Kidney (tissue), 13 donors: ENCODE measurements at regions not wholly inside any gene's neighbourhood (a gene's known extent, or its start where the extent isn't known, plus 50 kb on each side); places are given as distances from the start of the nearest gene placed in this dataset.

ENCODE experiments used
- DNase-seq, 5 donors: peaks; one replicate each; pipeline ENCODE4 v3.0.0-alpha.2; 2013 to 2020
- FAIRE-seq: peaks from 2 replicates; lab custom pipeline; 2012; peaks lifted over from hg19 to GRCh38; lab: Jason Lieb, UNC
- H3K27ac ChIP-seq, 2 donors: one replicate each; pipeline ENCODE4 v1.7.0; 2013; ENCODE audit warnings: low read depth in 2 of 2, low read length in 2 of 2, inconsistent platforms in 1 of 2
- H3K27me3 ChIP-seq: one replicate; pipeline ENCODE4 v1.7.1; 2013; ENCODE audit warnings: low read length, inconsistent platforms; ENCODE audit not compliant: control insufficient read depth, insufficient read depth
- H3K36me3 ChIP-seq, 3 donors: one replicate each; pipeline versions ENCODE4 v1.7.0 to v1.7.1; 2013; ENCODE audit warnings: low read length in 3 of 3, control low read depth in 1 of 3, inconsistent platforms in 1 of 3; ENCODE audit not compliant: insufficient read depth in 3 of 3, control insufficient read depth in 2 of 3
- H3K4me1 ChIP-seq, 3 donors: one replicate each; pipeline versions ENCODE4 v1.7.0 to v1.7.1; 2013; ENCODE audit warnings: low read length in 3 of 3, inconsistent platforms in 1 of 3, low read depth in 1 of 3; ENCODE audit not compliant: control insufficient read depth in 2 of 3, insufficient read depth in 2 of 3
- H3K4me3 ChIP-seq, 3 donors: one replicate each; pipeline versions ENCODE4 v1.7.0 to v1.8.1; 2013; ENCODE audit warnings: low read length in 3 of 3, control low read depth in 1 of 3, inconsistent platforms in 1 of 3
- H3K9ac ChIP-seq, 3 donors: one replicate each; pipeline versions ENCODE4 v1.7.0 to v1.7.1; 2013; ENCODE audit warnings: low read length in 3 of 3, control low read depth in 1 of 3, inconsistent platforms in 1 of 3
- H3K9me3 ChIP-seq, 3 donors: one replicate each; pipeline versions ENCODE4 v1.7.0 to v1.7.1; 2013; ENCODE audit warnings: low read length in 3 of 3, control low read depth in 1 of 3, inconsistent platforms in 1 of 3; ENCODE audit not compliant: control insufficient read depth in 2 of 3, insufficient read depth in 1 of 3
- CTCF ChIP-seq: IDR thresholded peaks from 3 replicates; pipeline ENCODE4 v1.5.1; 2012; ENCODE audit warnings: mild to moderate bottlenecking, moderate library complexity, borderline replicate concordance; ENCODE audit not compliant: insufficient read depth; ENCODE audit errors: extremely low read depth
- intact Hi-C: fragments of 100-400 bp; cut with DNase I; formaldehyde crosslinking; loops from one replicate; pipeline ENCODE4 v1.11.1; 2022
- donor health status: control.
- donor health status: control.
- donor health status: control.
- donor health status: control.
- donor health status: control.
- donor health status: DM: yes; HTN: yes; CAD: no.
- donor health status: Normal renal cell carcinoma (clear cell type).

- Histone ChIP-seq H3K36me3 (no peaks in the 10 kb centered on the region), H3K4me3 (no peak overlapping the region), H3K27me3 (no peaks in the 10 kb centered on the region), H3K4me1 (no peaks in the 10 kb centered on the region), H3K27ac (no peak overlapping the region), H3K9me3 (no peaks in the 10 kb centered on the region), H3K9ac (no peak overlapping the region)
- no peak for TF ChIP-seq CTCF
- no peak for FAIRE-seq
- intact Hi-C loops = no loop called here
- DNase-seq = no peak
Measured at GRCh38 chr18:6553234-6553900, 138.7 kb upstream of the L3MBTL4 start.

GRCh38 chr18:6557057-6557769, 142.5 kb upstream of the L3MBTL4 start:
- no peak overlapping the region for H3K9ac ChIP-seq
- intact Hi-C loops = no loop called here
- H3K27me3 ChIP-seq = no peaks in the 10 kb centered on the region
- H3K4me1 ChIP-seq = peaks cover 0 to 4% (median 0%) of the 10 kb centered on the region in 3 donors
- H3K27ac ChIP-seq = no peak overlapping the region
- FAIRE-seq (no peak), DNase-seq (peak in 3 of 5 donors; percentile 33 to 49 (median 37))
- H3K36me3 ChIP-seq = no peaks in the 10 kb centered on the region
- TF ChIP-seq CTCF = no peak
- H3K4me3 ChIP-seq = no peak overlapping the region
- no peaks in the 10 kb centered on the region for H3K9me3 ChIP-seq

- intact Hi-C loops = no loop called here
- Histone ChIP-seq H3K27me3 (no peaks in the 10 kb centered on the region), H3K4me3 (no peak overlapping the region), H3K9ac (no peak overlapping the region), H3K36me3 (no peaks in the 10 kb centered on the region), H3K4me1 (peaks cover 0 to 4% (median 0%) of the 10 kb centered on the region in 3 donors), H3K27ac (no peak overlapping the region), H3K9me3 (no peaks in the 10 kb centered on the region)
- DNase-seq (no peak), FAIRE-seq (no peak)
- TF ChIP-seq CTCF = no peak
Measured at GRCh38 chr18:6557770-6558248, 143.1 kb upstream of the L3MBTL4 start.
